Ureter (tissue), 1 donor: ENCODE measurements at regions not wholly inside any gene's neighbourhood (a gene's known extent, or its start where the extent isn't known, plus 50 kb on each side); places are given as distances from the start of the nearest gene placed in this dataset.

Experiments used
- DNase-seq: peaks from one replicate; pipeline ENCODE4 v3.0.0-alpha.2; 2020; ENCODE audit warnings: low spot score
- donor health status: DM: yes; HTN: yes; CAD: no.

DNA sequence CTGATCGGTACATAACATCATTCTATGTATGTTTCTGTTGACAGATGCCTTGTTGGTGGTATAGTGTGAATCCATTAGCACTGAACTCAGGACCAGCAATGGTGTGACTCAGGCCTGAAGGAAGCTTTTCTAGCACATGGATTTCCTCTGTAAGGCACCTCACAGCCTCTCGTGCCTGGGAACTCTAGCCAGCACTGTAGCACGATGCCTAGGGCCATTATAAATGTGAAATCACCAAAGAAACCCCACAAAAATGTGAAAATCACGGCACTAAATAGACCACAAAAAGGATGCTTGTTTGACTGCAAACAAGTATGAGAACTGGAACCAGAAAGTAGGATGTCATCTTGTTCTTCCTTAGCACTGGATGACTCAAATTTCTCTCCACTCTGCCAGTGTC, 63.7 kb upstream of the NKX2-2 start:
- no peak for DNase-seq

DNA sequence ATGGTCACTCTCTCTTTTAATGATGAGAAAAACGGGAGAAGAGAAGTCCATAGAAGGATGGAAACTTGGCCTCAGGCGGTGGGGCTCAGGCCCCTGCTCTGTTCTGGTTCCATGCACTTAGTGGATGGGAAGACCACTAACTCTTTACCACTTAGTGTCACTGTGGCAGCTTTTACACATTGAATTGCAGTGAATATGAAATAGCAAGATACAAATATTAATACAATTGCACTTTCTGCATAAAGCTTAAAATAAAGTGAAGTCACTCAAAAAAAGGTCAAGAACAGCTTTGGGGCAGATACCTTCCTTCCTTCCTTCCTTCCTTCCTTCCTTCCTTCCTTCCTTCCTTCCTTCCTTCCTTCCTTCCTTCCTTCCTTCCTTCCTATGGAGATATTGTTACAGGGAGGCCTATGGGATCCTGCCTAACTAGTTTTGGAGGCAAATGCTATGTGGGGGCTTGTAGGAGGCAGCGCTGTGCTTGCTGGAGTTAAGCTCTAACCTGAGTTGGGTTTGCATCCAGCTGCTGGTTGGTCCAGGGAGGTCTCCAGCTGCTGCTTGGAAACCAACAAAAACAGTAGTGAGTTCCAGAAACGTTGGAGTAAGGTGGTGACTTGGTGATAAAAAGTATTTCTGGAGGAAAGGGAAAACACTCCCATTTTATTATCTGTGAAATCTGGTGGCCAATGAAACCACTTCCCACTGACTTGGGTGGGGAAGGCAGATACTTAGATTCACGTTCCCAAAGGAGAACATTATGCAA, 62.3 kb upstream of the NKX2-2 start:
- DNase-seq = no peak

DNA sequence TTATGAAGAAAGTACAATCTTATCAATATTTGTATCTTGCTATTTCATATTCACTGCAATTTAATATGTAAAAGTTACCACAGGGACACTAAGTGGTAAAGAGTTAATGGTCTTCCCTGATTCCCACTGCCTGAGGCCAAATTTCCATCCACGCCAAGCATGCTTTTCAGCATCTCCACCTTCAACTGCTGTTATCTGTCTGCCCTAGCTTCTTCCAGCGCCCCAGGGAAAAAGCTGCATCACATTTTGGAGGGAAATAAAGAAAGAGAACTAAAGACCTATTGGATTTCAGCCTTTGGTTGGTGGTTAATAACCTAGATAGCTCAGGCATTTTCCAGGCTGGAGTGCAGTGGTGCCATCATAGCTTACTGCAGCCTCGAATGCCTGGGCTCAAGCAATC, 61.3 kb upstream of the NKX2-2 start:
- DNase-seq = no peak

DNA sequence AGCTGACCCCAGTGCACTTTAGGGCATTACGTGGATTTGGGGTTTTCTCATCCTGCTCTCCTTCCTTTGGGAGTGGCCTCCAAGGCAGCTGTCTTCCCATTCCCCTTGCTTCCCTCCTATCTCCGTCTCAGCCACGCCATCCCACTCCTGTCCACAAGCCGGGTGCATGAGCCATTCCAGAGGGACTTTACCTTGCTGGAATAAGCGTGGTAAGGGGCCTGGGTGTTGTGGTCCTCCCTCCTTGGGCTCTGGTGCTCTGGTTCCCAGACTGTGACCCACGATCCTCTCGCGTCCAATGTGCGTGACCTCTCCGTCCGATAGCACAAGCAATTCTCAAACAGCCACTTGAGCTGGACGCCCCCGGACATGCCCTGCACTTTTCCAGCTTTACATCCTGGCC, 60.6 kb upstream of the NKX2-2 start:
- DNase-seq = no peak

DNA sequence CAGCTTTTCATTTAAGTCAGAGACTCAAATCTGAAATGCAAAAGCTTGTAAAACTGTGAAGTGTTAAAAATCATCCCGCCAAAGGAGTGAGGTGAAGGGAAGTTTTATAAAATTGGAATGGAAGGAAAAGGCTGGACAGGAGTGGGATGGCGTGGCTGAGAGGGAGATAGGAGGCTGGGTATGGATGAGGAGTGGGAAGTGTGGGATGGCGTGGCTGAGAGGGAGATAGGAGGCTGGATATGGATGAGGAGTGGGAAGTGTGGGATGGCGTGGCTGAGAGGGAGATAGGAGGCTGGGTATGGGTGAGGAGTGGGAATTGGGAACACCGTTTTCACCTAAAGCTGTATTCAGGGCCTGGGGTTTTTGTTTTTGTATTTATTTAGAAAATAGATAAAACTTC, 59.4 kb upstream of the NKX2-2 start:
- DNase-seq = no peak

DNA sequence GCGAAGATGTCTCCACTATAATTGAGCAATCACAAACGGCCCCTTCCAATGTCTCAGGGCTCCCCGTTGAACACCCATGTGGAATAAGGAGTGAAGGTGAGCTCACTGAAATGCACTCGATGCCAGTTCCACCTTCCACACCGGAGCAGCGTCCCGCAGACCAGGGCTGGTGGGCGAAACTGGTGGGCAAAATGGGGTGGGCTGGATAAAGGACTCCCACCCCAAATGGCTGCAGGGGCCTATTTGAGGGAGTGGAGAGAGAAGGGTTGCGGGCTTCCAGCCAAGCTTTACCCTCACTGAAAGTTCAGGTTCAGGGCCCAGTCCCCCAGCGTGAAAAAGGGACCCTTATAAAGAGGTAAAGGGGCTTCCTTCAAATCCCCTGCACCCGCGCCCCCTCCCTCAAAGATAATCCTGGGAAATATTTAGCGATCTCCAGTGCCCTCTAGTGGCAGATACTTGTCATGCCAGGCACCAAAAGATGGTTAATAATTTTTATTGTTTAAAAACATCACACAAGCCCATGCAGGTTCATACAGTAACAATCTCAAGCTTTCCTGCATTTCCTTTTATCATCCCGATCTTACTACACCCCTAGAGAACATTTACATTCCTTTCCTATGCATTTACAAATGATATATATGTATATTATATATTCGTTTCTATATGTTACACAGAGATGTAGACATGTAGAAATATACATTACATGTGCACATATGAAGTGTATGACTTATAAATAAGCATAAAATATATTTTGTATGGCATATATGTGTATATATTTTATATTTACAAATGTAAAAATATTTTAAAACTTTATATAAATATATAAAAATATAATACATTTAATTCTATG, 58.2 kb upstream of the NKX2-2 start:
- no peak for DNase-seq

DNA sequence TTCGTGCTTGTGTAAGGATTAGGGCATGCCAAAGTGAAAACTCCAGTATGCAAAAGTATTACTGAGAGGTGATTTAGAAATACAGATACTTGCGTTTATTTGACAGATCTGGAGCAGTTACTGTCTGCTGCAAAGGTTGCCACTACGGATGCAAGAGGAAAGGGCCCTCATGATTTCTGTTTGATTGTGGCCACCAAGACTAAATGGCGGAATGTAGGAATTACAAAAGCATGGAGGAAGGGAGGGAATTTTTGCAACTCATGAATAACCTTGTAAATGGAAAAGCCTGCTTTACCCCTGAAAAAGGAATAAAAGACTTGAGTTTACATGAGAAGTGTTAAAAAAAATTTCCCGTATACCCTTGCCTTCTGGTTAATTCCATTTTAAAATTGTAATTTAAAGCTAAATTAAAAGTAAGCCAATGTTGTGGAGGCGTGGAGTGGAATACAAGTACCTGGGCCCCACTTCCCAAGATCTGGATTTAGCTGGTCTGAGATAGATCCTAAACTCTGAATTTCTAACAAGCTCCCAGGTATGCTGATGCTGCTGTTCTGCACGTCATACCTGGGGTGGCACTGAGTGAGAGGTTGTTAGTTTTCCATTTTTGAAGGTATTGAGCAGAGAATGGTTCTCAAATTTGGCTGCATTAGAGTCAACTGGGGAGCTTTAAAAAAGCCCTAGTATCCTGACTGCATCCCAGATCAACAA, 56.6 kb upstream of the NKX2-2 start:
- DNase-seq = no peak

DNA sequence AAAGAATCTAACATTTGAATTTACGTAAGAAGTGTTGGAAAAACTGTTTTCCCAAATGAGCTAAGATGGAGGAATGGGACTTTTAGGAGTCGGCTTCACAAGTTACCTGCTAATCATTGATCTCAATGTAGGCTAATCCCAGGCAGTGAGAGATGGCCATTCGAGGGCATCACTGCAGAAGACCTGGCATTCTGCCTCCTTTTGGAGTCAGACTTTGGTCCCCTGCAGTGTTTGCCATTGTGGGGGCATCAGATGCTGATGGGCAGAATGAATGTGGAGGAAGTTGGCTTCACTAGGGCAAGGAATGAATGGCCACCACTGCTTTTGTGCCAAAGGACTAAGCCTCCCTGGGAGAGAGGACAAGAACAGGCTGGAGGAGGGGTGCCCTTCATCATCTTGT, 55.7 kb upstream of the NKX2-2 start:
- DNase-seq = no peak

DNA sequence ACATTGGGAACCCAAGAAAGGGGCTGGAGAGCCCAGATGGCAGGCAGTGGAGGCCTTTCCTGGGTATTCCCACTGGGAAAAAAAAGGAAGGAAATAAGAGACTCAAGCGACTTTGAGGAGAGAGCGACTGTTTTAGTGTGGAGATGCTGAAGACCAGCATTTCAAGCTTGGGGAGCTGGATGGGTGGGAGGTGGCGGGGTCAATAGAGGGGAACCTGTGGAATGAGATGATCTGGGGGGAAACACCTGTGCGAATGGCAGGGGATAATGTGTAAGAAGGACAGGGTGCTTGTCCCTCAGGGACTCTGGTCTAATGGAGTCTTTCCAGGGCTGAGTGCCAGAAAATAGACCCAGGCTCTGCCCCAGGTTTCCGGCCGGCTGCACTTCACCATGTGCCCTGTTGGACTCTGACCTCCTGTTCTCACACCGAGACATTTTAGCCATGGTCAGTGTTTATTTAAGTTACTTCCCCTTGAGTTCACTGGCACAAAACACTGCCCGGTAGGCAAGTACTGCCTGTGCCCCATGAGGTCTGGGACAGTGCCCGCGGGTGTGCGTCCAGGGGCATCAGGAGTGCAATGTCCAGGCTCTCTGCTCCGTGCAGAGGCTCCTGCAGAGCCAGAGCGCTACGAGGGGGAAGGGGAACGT, 50.4 kb upstream of the NKX2-2 start:
- no peak for DNase-seq
